Osteoblast (primary cell): ENCODE measurements at regions not wholly inside any gene's neighbourhood (a gene's known extent, or its start where the extent isn't known, plus 50 kb on each side); places are given as distances from the start of the nearest gene placed in this dataset.

Experiments
- DNase-seq: peaks from one replicate; pipeline ENCODE4 v3.0.0; 2011; ENCODE audit warnings: low spot score, mixed read lengths; ENCODE audit not compliant: insufficient read length; ENCODE audit errors: missing footprints
- H2AFZ ChIP-seq: 2 replicates; pipeline ENCODE4 v1.6.0; 2011; ENCODE audit warnings: mild to moderate bottlenecking, low read length
- H3K27ac ChIP-seq: 2 replicates; pipeline ENCODE4 v1.5.1; 2011; ENCODE audit warnings: mild to moderate bottlenecking, low read depth, low read length, moderate library complexity
- H3K27me3 ChIP-seq: 2 replicates; pipeline ENCODE4 v1.6.0; 2012; ENCODE audit warnings: mild to moderate bottlenecking, control low read depth, inconsistent platforms, low read length, moderate library complexity; ENCODE audit not compliant: insufficient read depth
- H3K36me3 ChIP-seq: 2 replicates; pipeline ENCODE4 v1.5.1; 2011; ENCODE audit warnings: mild to moderate bottlenecking, low read length, control low read depth, moderate library complexity; ENCODE audit not compliant: insufficient read depth
- H3K4me1 ChIP-seq: 2 replicates; pipeline ENCODE4 v1.5.1; 2011; ENCODE audit warnings: mild to moderate bottlenecking, low read length, control low read depth, moderate library complexity; ENCODE audit not compliant: insufficient read depth
- H3K4me2 ChIP-seq: 2 replicates; pipeline ENCODE4 v1.6.0; 2011; ENCODE audit warnings: mild to moderate bottlenecking, low read length; ENCODE audit not compliant: insufficient read depth
- H3K4me3 ChIP-seq: fragments of 200-600 bp; sonication (generic); 3 replicates; pipeline ENCODE4 v1.5.1; 2012; ENCODE audit warnings: mild to moderate bottlenecking, low read length, inconsistent platforms; ENCODE audit not compliant: insufficient read depth
- H3K79me2 ChIP-seq: 2 replicates; pipeline ENCODE4 v1.6.0; 2012; ENCODE audit warnings: mild to moderate bottlenecking, low read length, control low read depth, inconsistent platforms; ENCODE audit not compliant: insufficient read depth
- H3K9me3 ChIP-seq: 2 replicates; pipeline ENCODE4 v1.5.1; 2011; ENCODE audit warnings: low read depth, low read length, control low read depth
- H4K20me1 ChIP-seq: 2 replicates; pipeline ENCODE4 v1.6.0; 2012; ENCODE audit warnings: mild to moderate bottlenecking, low read length, control low read depth; ENCODE audit not compliant: insufficient read depth
- CTCF ChIP-seq: IDR thresholded peaks from 2 replicates; pipeline ENCODE4 v1.5.1; 2011; ENCODE audit warnings: mild to moderate bottlenecking, low read depth, low read length, moderate library complexity; ENCODE audit errors: extremely low read depth

- H4K20me1 ChIP-seq = no peaks in the 10 kb centered on the region
- no peak for DNase-seq
- H2AFZ ChIP-seq = no peak overlapping the region
- no peaks in the 10 kb centered on the region for H3K36me3 ChIP-seq
- no peak overlapping the region for H3K4me2 ChIP-seq
- H3K4me1 ChIP-seq = no peaks in the 10 kb centered on the region
- H3K9me3 ChIP-seq = peaks cover 2% of the 10 kb centered on the region
- H3K79me2 ChIP-seq = no peaks in the 10 kb centered on the region
- no peaks in the 10 kb centered on the region for H3K27me3 ChIP-seq
- no peak overlapping the region for H3K27ac ChIP-seq
- TF ChIP-seq CTCF = no peak
- no peak overlapping the region for H3K4me3 ChIP-seq
Measured at GRCh38 chr13:22085001-22085400, 414.1 kb downstream of the FGF9 start.

- Histone ChIP-seq H3K4me3 (no peak overlapping the region), H3K4me2 (no peak overlapping the region), H3K36me3 (no peaks in the 10 kb centered on the region), H3K79me2 (no peaks in the 10 kb centered on the region), H4K20me1 (no peaks in the 10 kb centered on the region), H2AFZ (no peak overlapping the region), H3K27me3 (no peaks in the 10 kb centered on the region), H3K27ac (no peak overlapping the region), H3K4me1 (no peaks in the 10 kb centered on the region), H3K9me3 (peaks cover 2% of the 10 kb centered on the region)
- DNase-seq = no peak
- TF ChIP-seq CTCF = no peak
Measured at GRCh38 chr13:22086597-22087330, 415.9 kb downstream of the FGF9 start.

GRCh38 chr13:22090106-22090505, 419.2 kb downstream of the FGF9 start:
- no peak overlapping the region for H3K4me2 ChIP-seq
- peaks cover 2% of the 10 kb centered on the region for H3K9me3 ChIP-seq
- no peaks in the 10 kb centered on the region for H3K79me2 ChIP-seq
- H3K4me1 ChIP-seq = no peaks in the 10 kb centered on the region
- no peak overlapping the region for H3K27ac ChIP-seq
- H3K4me3 ChIP-seq = no peak overlapping the region
- H2AFZ ChIP-seq = no peak overlapping the region
- H3K36me3 ChIP-seq = no peaks in the 10 kb centered on the region
- H4K20me1 ChIP-seq = no peaks in the 10 kb centered on the region
- no peak for DNase-seq
- H3K27me3 ChIP-seq = no peaks in the 10 kb centered on the region
- TF ChIP-seq CTCF = no peak

GRCh38 chr13:22091222-22091970, 420.5 kb downstream of the FGF9 start:
- H3K27me3 ChIP-seq = no peaks in the 10 kb centered on the region
- DNase-seq = no peak
- H4K20me1 ChIP-seq = no peaks in the 10 kb centered on the region
- H3K36me3 ChIP-seq = no peaks in the 10 kb centered on the region
- no peak overlapping the region for H3K27ac ChIP-seq
- TF ChIP-seq CTCF = no peak
- H2AFZ ChIP-seq = no peak overlapping the region
- H3K4me2 ChIP-seq = no peak overlapping the region
- no peaks in the 10 kb centered on the region for H3K4me1 ChIP-seq
- H3K79me2 ChIP-seq = no peaks in the 10 kb centered on the region
- H3K4me3 ChIP-seq = no peak overlapping the region
- peaks cover 2% of the 10 kb centered on the region for H3K9me3 ChIP-seq
